Esophagus (tissue), 2 donors: ENCODE measurements at regions not wholly inside any gene's neighbourhood (a gene's known extent, or its start where the extent isn't known, plus 50 kb on each side); places are given as distances from the start of the nearest gene placed in this dataset.

Source experiments
- H3K27ac ChIP-seq, 2 donors: one replicate each; pipeline ENCODE4 v1.5.1; 2013; ENCODE audit warnings: low read depth in 2 of 2, mild to moderate bottlenecking in 2 of 2, inconsistent platforms in 1 of 2, low read length in 1 of 2, moderate library complexity in 1 of 2
- H3K27me3 ChIP-seq, 2 donors: one replicate each; pipeline ENCODE4 v1.6.1; 2013; ENCODE audit warnings: low read length in 2 of 2, control low read depth in 1 of 2, mild to moderate bottlenecking in 1 of 2; ENCODE audit not compliant: insufficient read depth in 2 of 2, control insufficient read depth in 1 of 2
- H3K36me3 ChIP-seq, 2 donors: one replicate each; pipeline ENCODE4 v1.6.1; 2013; ENCODE audit warnings: low read length in 1 of 2; ENCODE audit not compliant: control insufficient read depth in 2 of 2, insufficient read depth in 2 of 2
- H3K4me1 ChIP-seq, 2 donors: one replicate each; pipeline ENCODE4 v1.6.1; 2013; ENCODE audit warnings: low read length in 1 of 2; ENCODE audit not compliant: control insufficient read depth in 2 of 2, insufficient read depth in 2 of 2
- H3K4me3 ChIP-seq, 2 donors: one replicate each; pipeline ENCODE4 v1.5.1; 2013; ENCODE audit warnings: low read length in 2 of 2, mild to moderate bottlenecking in 2 of 2, low read depth in 1 of 2, moderate library complexity in 1 of 2
- H3K9me3 ChIP-seq, 2 donors: one replicate each; pipeline ENCODE4 v1.6.1; 2013; ENCODE audit warnings: mild to moderate bottlenecking in 2 of 2, low read depth in 1 of 2, low read length in 1 of 2, moderate library complexity in 1 of 2; ENCODE audit not compliant: control insufficient read depth in 2 of 2, insufficient read depth in 1 of 2
- WGBS, 2 donors: extraction: QIAGEN DNeasy Blood & Tissue Kit; methylation state at CpG; one replicate each; pipeline ENCODE4 v1.1.7; 2013; 5-methylcytosine and 5-hydroxymethylcytosine counted together
- donor health status: healthy with polysubstance abuse.
- donor health status: Bipolar disorder and iron deficiency.

DNA sequence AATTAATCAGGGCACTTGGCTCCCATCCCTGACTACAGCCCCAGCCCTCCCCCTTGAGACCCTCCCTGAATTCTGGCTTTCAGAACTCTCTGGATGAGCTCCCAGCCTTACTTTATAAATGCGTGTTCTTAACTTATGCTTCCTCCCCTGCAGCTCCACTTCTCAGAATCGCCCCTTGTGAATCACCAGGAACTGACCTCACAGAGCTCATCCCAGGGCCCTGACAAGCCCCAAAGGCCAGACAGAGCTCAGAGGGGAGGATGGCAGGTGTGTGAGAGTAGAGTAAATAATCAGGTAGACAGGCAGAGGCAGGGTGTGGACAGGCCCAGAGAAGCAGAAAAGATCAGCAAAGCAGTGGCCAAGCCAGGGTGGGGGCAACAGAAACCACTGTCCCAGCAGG, 68.2 kb upstream of the FOXN3 start:
- no peak overlapping the region for H3K4me3 ChIP-seq
- no peaks in the 10 kb centered on the region for H3K9me3 ChIP-seq
- 54 to 66% methylated on average over 2 of the region's 2 CpGs for WGBS, 2 donors
- H3K4me1 ChIP-seq = peaks cover 0 to 5% of the 10 kb centered on the region in 2 donors
- H3K27me3 ChIP-seq = no peaks in the 10 kb centered on the region
- H3K27ac ChIP-seq = peak overlapping the region in 1 of 2 donors; percentile 64
- no peaks in the 10 kb centered on the region for H3K36me3 ChIP-seq

- Histone ChIP-seq H3K36me3 (no peaks in the 10 kb centered on the region), H3K27ac (no peak overlapping the region), H3K9me3 (no peaks in the 10 kb centered on the region), H3K4me3 (no peak overlapping the region), H3K27me3 (no peaks in the 10 kb centered on the region), H3K4me1 (peaks cover 0 to 5% of the 10 kb centered on the region in 2 donors)
- WGBS, 2 donors = 92% methylated on average over 9 of the region's 9 CpGs
These were observed 67.2 kb upstream of the FOXN3 start for GRCh38 chr14:89484051-89484844.

DNA sequence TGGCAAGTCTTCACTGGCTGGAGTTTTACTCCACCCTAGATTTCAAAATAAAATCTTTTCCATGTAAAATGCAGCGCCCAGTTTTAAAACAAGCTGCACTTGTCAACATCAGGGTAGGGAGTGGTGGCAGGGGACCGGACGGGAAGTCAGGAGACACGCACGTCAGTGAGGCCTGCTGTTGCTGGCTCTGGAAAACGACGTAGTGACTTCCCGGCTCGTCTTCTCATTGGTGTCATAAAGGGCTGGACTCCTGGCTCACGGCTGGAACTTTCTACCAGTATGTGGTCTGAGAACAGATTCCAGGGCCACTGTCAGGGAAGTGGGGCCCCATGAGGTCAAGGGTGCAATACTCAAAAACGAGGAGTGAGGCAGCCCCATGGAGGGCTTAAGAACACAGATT, 64.2 kb upstream of the FOXN3 start:
- Histone ChIP-seq H3K4me1 (peaks cover 0 to 5% of the 10 kb centered on the region in 2 donors), H3K36me3 (peaks cover 0 to 2% of the 10 kb centered on the region in 2 donors), H3K27me3 (no peaks in the 10 kb centered on the region), H3K9me3 (no peaks in the 10 kb centered on the region), H3K27ac (no peak overlapping the region), H3K4me3 (no peak overlapping the region)
- 77 to 83% methylated on average over 11 of the region's 11 CpGs for WGBS, 2 donors

- WGBS, 2 donors = 94 to 96% methylated on average over 6 of the region's 6 CpGs
- Histone ChIP-seq H3K9me3 (no peaks in the 10 kb centered on the region), H3K4me3 (no peak overlapping the region), H3K36me3 (peaks cover 0 to 2% of the 10 kb centered on the region in 2 donors), H3K27ac (peak overlapping the region in 1 of 2 donors; percentile 3), H3K27me3 (no peaks in the 10 kb centered on the region), H3K4me1 (peaks cover 0 to 3% of the 10 kb centered on the region in 2 donors)
These were observed 63.2 kb upstream of the FOXN3 start for GRCh38 chr14:89480278-89480677.

DNA sequence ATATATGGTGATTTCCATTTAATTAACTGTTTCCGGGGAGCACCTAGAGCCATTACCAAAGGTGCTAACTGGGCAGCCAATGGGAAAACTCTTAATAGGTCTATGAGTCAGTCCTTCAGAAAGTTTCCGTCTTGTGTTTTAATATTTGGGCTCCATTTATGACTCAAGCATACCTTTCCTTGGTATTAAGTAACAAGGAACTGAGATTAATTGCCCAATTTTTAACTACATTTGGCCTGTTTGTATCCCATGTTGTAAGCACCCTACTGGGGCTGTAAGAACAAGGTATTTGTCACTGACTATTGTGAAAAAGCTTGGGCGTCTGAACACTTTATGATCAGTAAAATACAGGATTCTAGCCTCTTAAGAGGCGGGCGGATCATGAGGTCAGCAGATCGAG, 62.8 kb upstream of the FOXN3 start:
- Histone ChIP-seq H3K4me1 (peaks cover 0 to 2% of the 10 kb centered on the region in 2 donors), H3K27me3 (no peaks in the 10 kb centered on the region), H3K4me3 (no peak overlapping the region), H3K27ac (peak overlapping the region in 1 of 2 donors; percentile 3), H3K9me3 (no peaks in the 10 kb centered on the region), H3K36me3 (peaks cover 0 to 2% of the 10 kb centered on the region in 2 donors)
- 84% methylated on average over 6 of the region's 6 CpGs for WGBS, 2 donors

- H3K9me3 ChIP-seq = no peaks in the 10 kb centered on the region
- no peaks in the 10 kb centered on the region for H3K4me1 ChIP-seq
- 37 to 48% methylated on average over 4 of the region's 4 CpGs for WGBS, 2 donors
- peaks cover 0 to 2% of the 10 kb centered on the region in 2 donors for H3K36me3 ChIP-seq
- H3K4me3 ChIP-seq = no peak overlapping the region
- no peak overlapping the region for H3K27ac ChIP-seq
- H3K27me3 ChIP-seq = no peaks in the 10 kb centered on the region
These were observed 60.4 kb upstream of the FOXN3 start for GRCh38 chr14:89477391-89477790.

DNA sequence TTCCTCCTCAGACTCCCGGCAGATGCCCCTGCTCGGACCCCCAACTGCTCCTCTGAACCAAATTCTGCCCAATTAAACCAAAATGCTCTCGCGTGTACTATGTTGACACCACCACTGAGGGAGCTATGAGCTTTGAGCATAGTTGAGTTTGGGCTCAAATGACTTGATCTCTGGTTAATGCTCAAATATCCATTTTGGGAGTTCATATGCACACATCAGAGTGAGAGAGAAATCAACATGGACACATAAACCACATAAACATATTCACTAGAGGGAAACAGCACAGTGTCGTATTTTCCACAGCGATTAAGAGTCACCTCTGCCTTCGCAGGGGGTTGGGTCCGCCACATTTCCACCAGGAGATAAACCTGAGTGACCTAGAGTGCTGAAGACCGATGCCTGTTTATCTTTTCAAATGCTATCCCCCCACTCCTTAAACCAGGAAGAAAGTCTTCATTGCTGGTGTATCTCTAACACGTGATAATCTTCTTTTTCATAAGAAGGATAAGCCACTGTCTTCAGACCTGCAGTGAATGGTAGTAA, 59.4 kb upstream of the FOXN3 start:
- no peaks in the 10 kb centered on the region for H3K4me1 ChIP-seq
- H3K36me3 ChIP-seq = peaks cover 0 to 2% of the 10 kb centered on the region in 2 donors
- no peak overlapping the region for H3K4me3 ChIP-seq
- WGBS, 2 donors = 94 to 95% methylated on average over 10 of the region's 10 CpGs
- H3K9me3 ChIP-seq = no peaks in the 10 kb centered on the region
- H3K27me3 ChIP-seq = no peaks in the 10 kb centered on the region
- H3K27ac ChIP-seq = no peak overlapping the region

GRCh38 chr14:89474464-89474863, 57.4 kb upstream of the FOXN3 start:
- H3K4me1 ChIP-seq = peaks cover 0 to 4% of the 10 kb centered on the region in 2 donors
- peaks cover 0 to 2% of the 10 kb centered on the region in 2 donors for H3K36me3 ChIP-seq
- H3K27ac ChIP-seq = no peak overlapping the region
- 75 to 85% methylated on average over 4 of the region's 4 CpGs for WGBS, 2 donors
- H3K9me3 ChIP-seq = no peaks in the 10 kb centered on the region
- no peak overlapping the region for H3K4me3 ChIP-seq
- H3K27me3 ChIP-seq = no peaks in the 10 kb centered on the region

DNA sequence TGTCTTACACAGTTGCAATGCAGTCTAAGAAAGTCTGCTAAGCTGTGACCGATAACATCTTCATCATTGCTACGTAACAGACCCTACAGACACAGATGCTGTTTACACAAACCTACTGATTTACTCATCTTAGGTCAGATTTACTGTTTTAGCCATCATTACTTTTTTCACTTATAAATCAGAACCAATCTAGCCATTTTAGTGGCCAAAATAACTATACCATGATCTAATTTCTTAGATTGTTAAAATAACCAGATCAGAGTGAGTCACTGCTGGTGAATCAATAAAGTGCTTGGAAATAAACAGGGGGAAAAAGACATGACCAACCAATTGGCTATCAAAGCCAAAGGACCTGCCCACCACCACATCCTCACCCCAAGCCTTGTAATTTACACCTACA, 57.0 kb upstream of the FOXN3 start:
- no peak overlapping the region for H3K27ac ChIP-seq
- H3K4me3 ChIP-seq = no peak overlapping the region
- WGBS, 2 donors = 77 to 84% methylated on average over 2 of the region's 2 CpGs
- H3K9me3 ChIP-seq = no peaks in the 10 kb centered on the region
- no peaks in the 10 kb centered on the region for H3K27me3 ChIP-seq
- peaks cover 0 to 4% of the 10 kb centered on the region in 2 donors for H3K4me1 ChIP-seq
- peaks cover 0 to 1% of the 10 kb centered on the region in 2 donors for H3K36me3 ChIP-seq

- no peaks in the 10 kb centered on the region for H3K27me3 ChIP-seq
- WGBS, 2 donors = 78 to 81% methylated on average over 2 of the region's 2 CpGs
- H3K4me1 ChIP-seq = peaks cover 0 to 4% of the 10 kb centered on the region in 2 donors
- no peaks in the 10 kb centered on the region for H3K9me3 ChIP-seq
- no peak overlapping the region for H3K4me3 ChIP-seq
- no peaks in the 10 kb centered on the region for H3K36me3 ChIP-seq
- H3K27ac ChIP-seq = no peak overlapping the region
These were observed 56.5 kb upstream of the FOXN3 start for GRCh38 chr14:89473569-89473968.
